Uterus (tissue), 2 donors: ENCODE measurements at regions not wholly inside any gene's neighbourhood (a gene's known extent, or its start where the extent isn't known, plus 50 kb on each side); places are given as distances from the start of the nearest gene placed in this dataset.

ENCODE experiments used
- CTCF ChIP-seq, 4 experiments: fragments of 200-600 bp in 2 of 4; fragments of 450-650 bp in 2 of 4; sonication (generic) in 2 of 4; IDR thresholded peaks; one replicate each; pipeline ENCODE4 v1.5.1; 2016 to 2019; ENCODE audit warnings: antibody characterized with exemption in 4 of 4, mild to moderate bottlenecking in 2 of 4, moderate library complexity in 1 of 4
- POLR2A ChIP-seq, 2 donors: fragments of 450-650 bp; IDR thresholded peaks; one replicate each; pipeline ENCODE4 v1.6.1; 2016; ENCODE audit warnings: antibody characterized with exemption in 2 of 2, mild to moderate bottlenecking in 1 of 2, moderate library complexity in 1 of 2

GRCh38 chr2:194545978-194546377 is 1111.0 kb upstream of the SLC39A10 start:
- no peak for TF ChIP-seq CTCF (IDR thresholded peaks at IDR 0.05)
- no peak for TF ChIP-seq POLR2A (IDR thresholded peaks at IDR 0.05)
